Neural progenitor cell (in vitro differentiated cells): ENCODE measurements at regions not wholly inside any gene's neighbourhood (a gene's known extent, or its start where the extent isn't known, plus 50 kb on each side); places are given as distances from the start of the nearest gene placed in this dataset.

ENCODE experiments used
- DNase-seq: peaks from one replicate; pipeline ENCODE4 v3.0.0-alpha.2; 2016; ENCODE audit warnings: low spot score
- H2AFZ ChIP-seq: fragments of 200-600 bp; sonication (generic); replicated peaks from 2 replicates; pipeline ENCODE4 v1.6.1; 2016; ENCODE audit warnings: antibody characterized with exemption
- H3F3A ChIP-seq: fragments of 200-600 bp; sonication (generic); 2 replicates; pipeline ENCODE4 v1.6.1; 2016; ENCODE audit warnings: antibody characterized with exemption, low read depth
- H3K27ac ChIP-seq: fragments of 200-600 bp; sonication (generic); 2 replicates; pipeline ENCODE4 v1.5.1; 2016; ENCODE audit warnings: mild to moderate bottlenecking
- H3K27me3 ChIP-seq: fragments of 200-600 bp; sonication (generic); 2 replicates; pipeline ENCODE4 v1.6.1; 2016; ENCODE audit warnings: mild to moderate bottlenecking, moderate library complexity
- H3K36me3 ChIP-seq: fragments of 200-600 bp; sonication (generic); 2 replicates; pipeline ENCODE4 v1.5.1; 2016
- H3K4me1 ChIP-seq: fragments of 200-600 bp; sonication (generic); 2 replicates; pipeline ENCODE4 v1.6.1; 2016; ENCODE audit warnings: mixed run types
- H3K4me2 ChIP-seq: fragments of 200-600 bp; sonication (generic); 2 replicates; pipeline ENCODE4 v1.6.1; 2016
- H3K4me3 ChIP-seq: fragments of 200-600 bp; sonication (generic); 2 replicates; pipeline ENCODE4 v1.5.1; 2016
- H3K79me2 ChIP-seq: fragments of 200-600 bp; sonication (generic); 2 replicates; pipeline ENCODE4 v1.6.1; 2016; ENCODE audit warnings: low read depth
- H3K9ac ChIP-seq: fragments of 200-600 bp; sonication (generic); 2 replicates; pipeline ENCODE4 v1.6.1; 2016
- H3K9me3 ChIP-seq: fragments of 200-600 bp; sonication (generic); 2 replicates; pipeline ENCODE4 v1.5.1; 2016; ENCODE audit warnings: low read depth
- H4K20me1 ChIP-seq: fragments of 200-600 bp; sonication (generic); 2 replicates; pipeline ENCODE4 v1.6.1; 2016; ENCODE audit warnings: low read depth
- H3K27ac Mint-ChIP-seq: 3 replicates; pipeline ENCODE4 v1.8.0; 2021; ENCODE audit warnings: mixed read lengths
- H3K27me3 Mint-ChIP-seq: 2 replicates; pipeline ENCODE4 v1.8.0; 2022; ENCODE audit warnings: low read depth, mild to moderate bottlenecking, inconsistent platforms, moderate library complexity, mixed read lengths; ENCODE audit not compliant: insufficient read depth
- H3K36me3 Mint-ChIP-seq: 3 replicates; pipeline ENCODE4 v1.8.0; 2021; ENCODE audit warnings: mixed read lengths
- H3K4me1 Mint-ChIP-seq: 3 replicates; pipeline ENCODE4 v1.8.0; 2021; ENCODE audit warnings: mixed read lengths
- H3K4me3 Mint-ChIP-seq: 3 replicates; pipeline ENCODE4 v1.8.0; 2021; ENCODE audit warnings: mild to moderate bottlenecking, moderate library complexity, mixed read lengths
- H3K9me3 Mint-ChIP-seq: 3 replicates; pipeline ENCODE4 v1.8.0; 2020; ENCODE audit warnings: mixed read lengths
- CTCF ChIP-seq: fragments of 200-600 bp; sonication (generic); IDR thresholded peaks from 2 replicates; pipeline ENCODE4 v1.5.1; 2017; ENCODE audit warnings: antibody characterized with exemption, mild to moderate bottlenecking
- EZH2 ChIP-seq: fragments of 200-600 bp; sonication (generic); IDR thresholded peaks from 2 replicates; pipeline ENCODE4 v1.6.1; 2017; ENCODE audit warnings: antibody characterized with exemption, mild to moderate bottlenecking, moderate library complexity
- EZH2phosphoT487 ChIP-seq: fragments of 200-600 bp; sonication (generic); IDR thresholded peaks from 2 replicates; pipeline ENCODE4 v1.6.1; 2017; ENCODE audit warnings: antibody characterized with exemption

GRCh38 chr13:107291875-107292274 lies 723.9 kb upstream of the ARGLU1 start:
- H3F3A ChIP-seq, result no peaks in the 10 kb centered on the region
- no peak for DNase-seq
- Mint-ChIP-seq H3K4me1 (no peaks in the 10 kb centered on the region), H3K36me3 (no peaks in the 10 kb centered on the region), H3K27ac (no peak overlapping the region), H3K27me3 (no peaks in the 10 kb centered on the region), H3K9me3 (no peaks in the 10 kb centered on the region), H3K4me3 (no peak overlapping the region)
- no peaks in the 10 kb centered on the region for H3K79me2 ChIP-seq
- TF ChIP-seq EZH2phosphoT487 (no peak), CTCF (no peak)
- no peaks in the 10 kb centered on the region for H3K27me3 ChIP-seq
- H4K20me1 ChIP-seq, result no peaks in the 10 kb centered on the region
- H3K9ac ChIP-seq, result no peak overlapping the region
- H2AFZ ChIP-seq, result no peak overlapping the region
- no peak overlapping the region for H3K4me2 ChIP-seq
- H3K27ac ChIP-seq, result no peak overlapping the region
- no peaks in the 10 kb centered on the region for H3K4me1 ChIP-seq
- H3K4me3 ChIP-seq, result no peak overlapping the region
- no peaks in the 10 kb centered on the region for H3K36me3 ChIP-seq
- H3K9me3 ChIP-seq, result no peaks in the 10 kb centered on the region

GRCh38 chr13:107289540-107289939 lies 721.6 kb upstream of the ARGLU1 start:
- H3K4me1 ChIP-seq, result no peaks in the 10 kb centered on the region
- H3F3A ChIP-seq, result no peaks in the 10 kb centered on the region
- no peak overlapping the region for H3K4me3 Mint-ChIP-seq
- H3K27me3 ChIP-seq, result no peaks in the 10 kb centered on the region
- no peaks in the 10 kb centered on the region for H3K9me3 Mint-ChIP-seq
- no peaks in the 10 kb centered on the region for H3K36me3 Mint-ChIP-seq
- TF ChIP-seq EZH2 (no peak), EZH2phosphoT487 (no peak), CTCF (no peak)
- H3K27ac Mint-ChIP-seq, result no peak overlapping the region
- H3K36me3 ChIP-seq, result no peaks in the 10 kb centered on the region
- no peak overlapping the region for H3K4me2 ChIP-seq
- no peak overlapping the region for H2AFZ ChIP-seq
- no peak overlapping the region for H3K27ac ChIP-seq
- no peak overlapping the region for H3K9ac ChIP-seq
- H4K20me1 ChIP-seq, result no peaks in the 10 kb centered on the region
- DNase-seq, result no peak
- H3K4me3 ChIP-seq, result no peak overlapping the region
- no peaks in the 10 kb centered on the region for H3K79me2 ChIP-seq
- no peaks in the 10 kb centered on the region for H3K9me3 ChIP-seq
- H3K4me1 Mint-ChIP-seq, result no peaks in the 10 kb centered on the region
- no peaks in the 10 kb centered on the region for H3K27me3 Mint-ChIP-seq

GRCh38 chr13:107284173-107284572 lies 716.2 kb upstream of the ARGLU1 start:
- H3K4me3 ChIP-seq, result no peak overlapping the region
- Mint-ChIP-seq H3K27me3 (no peaks in the 10 kb centered on the region), H3K4me3 (no peak overlapping the region), H3K9me3 (no peaks in the 10 kb centered on the region), H3K4me1 (peaks cover 2% of the 10 kb centered on the region), H3K27ac (no peak overlapping the region), H3K36me3 (no peaks in the 10 kb centered on the region)
- H3K79me2 ChIP-seq, result no peaks in the 10 kb centered on the region
- H3K27me3 ChIP-seq, result no peaks in the 10 kb centered on the region
- H2AFZ ChIP-seq, result no peak overlapping the region
- H3K27ac ChIP-seq, result no peak overlapping the region
- no peak for TF ChIP-seq EZH2phosphoT487
- no peak for TF ChIP-seq EZH2
- no peak for TF ChIP-seq CTCF
- no peaks in the 10 kb centered on the region for H3K9me3 ChIP-seq
- DNase-seq, result no peak
- peaks cover 8% of the 10 kb centered on the region for H3K4me1 ChIP-seq
- H3K9ac ChIP-seq, result no peak overlapping the region
- H3F3A ChIP-seq, result no peaks in the 10 kb centered on the region
- H4K20me1 ChIP-seq, result no peaks in the 10 kb centered on the region
- no peaks in the 10 kb centered on the region for H3K36me3 ChIP-seq
- H3K4me2 ChIP-seq, result no peak overlapping the region

DNA sequence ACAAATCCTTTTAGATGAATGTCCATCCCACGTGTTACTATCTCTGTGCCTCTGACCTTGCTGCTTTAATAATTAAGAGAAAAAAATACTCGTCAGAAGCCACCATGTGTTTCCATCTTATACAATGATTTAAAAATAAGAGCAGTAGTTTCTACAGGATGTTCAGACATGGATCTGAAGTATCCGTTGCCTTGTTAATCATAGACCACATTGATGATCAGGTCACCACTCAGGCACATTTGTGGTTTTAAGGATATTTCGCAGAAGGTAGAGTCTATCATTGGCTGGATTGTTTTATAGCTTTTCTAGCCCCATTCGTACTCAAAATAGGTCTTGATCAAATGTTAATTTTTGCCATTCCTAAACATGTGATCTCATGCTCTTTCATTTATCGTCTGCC lies 710.0 kb upstream of the ARGLU1 start:
- no peak for TF ChIP-seq EZH2phosphoT487
- TF ChIP-seq CTCF, result no peak
- TF ChIP-seq EZH2, result no peak
- no peaks in the 10 kb centered on the region for H3K27me3 Mint-ChIP-seq
- Histone ChIP-seq H4K20me1 (no peaks in the 10 kb centered on the region), H3K79me2 (no peaks in the 10 kb centered on the region), H3K27me3 (no peaks in the 10 kb centered on the region), H3K4me3 (no peak overlapping the region), H3K36me3 (no peaks in the 10 kb centered on the region), H3K4me1 (no peaks in the 10 kb centered on the region), H3K9me3 (no peaks in the 10 kb centered on the region), H3K9ac (no peak overlapping the region), H3K4me2 (no peak overlapping the region), H3F3A (no peaks in the 10 kb centered on the region), H2AFZ (no peak overlapping the region), H3K27ac (no peak overlapping the region)
- no peak overlapping the region for H3K27ac Mint-ChIP-seq
- H3K9me3 Mint-ChIP-seq, result no peaks in the 10 kb centered on the region
- no peak overlapping the region for H3K4me3 Mint-ChIP-seq
- no peak for DNase-seq
- no peaks in the 10 kb centered on the region for H3K4me1 Mint-ChIP-seq
- no peaks in the 10 kb centered on the region for H3K36me3 Mint-ChIP-seq
